Pancreas (tissue), 10 donors: ENCODE measurements at regions not wholly inside any gene's neighbourhood (a gene's known extent, or its start where the extent isn't known, plus 50 kb on each side); places are given as distances from the start of the nearest gene placed in this dataset.

ENCODE experiments used
- ATAC-seq, 4 donors: fragments of 200-7000 bp; cut with Tn5 transposase; one replicate each; pipeline versions ENCODE4 v1.8.0 to v1.9.1; 2020; ENCODE audit warnings: mild to moderate bottlenecking in 4 of 4, moderate library complexity in 4 of 4
- DNase-seq, 6 donors: peaks; one replicate each; pipeline ENCODE4 v3.0.0-alpha.2; 2020
- FAIRE-seq: peaks from 2 replicates; lab custom pipeline; 2012; peaks lifted over from hg19 to GRCh38; lab: Jason Lieb, UNC
- H3K27ac ChIP-seq, 4 donors: fragments of 200-600 bp; sonication (generic); 1 replicate in 3 of 4; 2 replicates in 1 of 4; pipeline versions ENCODE4 v1.5.0 to v1.8.0; 2020
- H3K27me3 ChIP-seq, 4 donors: fragments of 200-600 bp; one replicate each; pipeline ENCODE4 v1.8.0; 2021
- H3K36me3 ChIP-seq, 3 donors: fragments of 200-600 bp; sonication (generic) in 1 of 3; one replicate each; pipeline versions ENCODE4 v1.5.0 to v1.8.0; 2020 to 2021
- H3K4me1 ChIP-seq, 3 donors: fragments of 200-600 bp; one replicate each; pipeline ENCODE4 v1.8.0; 2021
- H3K4me3 ChIP-seq, 4 donors: fragments of 200-600 bp; sonication (generic) in 2 of 4; one replicate each; pipeline versions ENCODE4 v1.5.0 to v1.8.0; 2020 to 2021
- H3K9me3 ChIP-seq, 4 donors: fragments of 200-600 bp; one replicate each; pipeline ENCODE4 v1.8.0; 2021
- WGBS, 2 donors: extraction: QIAGEN DNeasy Blood & Tissue Kit; methylation state at CpG; one replicate each; pipeline ENCODE4 v1.1.7; 2013; 5-methylcytosine and 5-hydroxymethylcytosine counted together
- intact Hi-C, 3 donors: fragments of 100-400 bp; cut with DNase I; formaldehyde crosslinking; loops; one replicate each; pipeline versions ENCODE4 v1.11.1 to v1.14.2; 2022
- TF ChIP-seq, protein P1 (sequence below), 4 donors: fragments of 200-600 bp; sonication (generic) in 3 of 4; IDR thresholded peaks; one replicate each; pipeline versions ENCODE4 v1.5.0 to v1.8.0; 2021; ENCODE audit warnings: antibody characterized with exemption in 4 of 4
- donor health status: healthy with polysubstance abuse.
- donor health status: DM: no; HTN: no; CAD: no; lungs with moderate emphysema.
- donor health status: DM: no; HTN: no; CAD: no.
- donor health status: control.
- donor health status: control.
- donor health status: Bipolar disorder and iron deficiency.
- donor health status: DM: yes; HTN: yes; CAD: no.
- donor health status: DM: no; HTN: no; CAD: no.
- donor health status: DM: no; HTN: no; CAD: no.
- donor health status: DM: yes; HTN: yes; CAD: no.

DNA sequence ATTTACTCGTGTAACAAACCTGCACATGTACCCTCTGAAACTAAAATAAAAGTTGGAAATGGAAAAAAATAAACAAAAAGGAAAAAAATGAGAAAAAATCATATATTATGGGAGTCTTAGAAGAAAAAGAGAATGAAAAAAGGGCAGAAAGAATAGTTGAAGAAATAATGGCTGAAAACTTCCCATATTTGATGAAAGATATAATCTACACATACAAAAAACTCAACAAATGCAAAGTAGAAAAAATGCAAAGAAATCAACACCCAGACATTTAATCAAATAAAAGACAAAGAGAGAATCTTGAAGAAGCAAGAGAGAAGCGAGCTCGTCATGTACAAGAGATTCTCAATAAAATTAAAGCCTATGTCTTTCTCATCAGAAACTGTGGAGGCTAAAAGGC, 73.8 kb downstream of the SLC25A46 start:
- Histone ChIP-seq H3K36me3 (no peaks in the 10 kb centered on the region), H3K4me1 (no peaks in the 10 kb centered on the region), H3K9me3 (no peaks in the 10 kb centered on the region), H3K27ac (no peak overlapping the region), H3K27me3 (no peaks in the 10 kb centered on the region), H3K4me3 (no peak overlapping the region)
- WGBS, 2 donors: 62 to 74% methylated on average over 3 of the region's 3 CpGs
- DNase-seq: no peak
- TF ChIP-seq, protein P1, sequence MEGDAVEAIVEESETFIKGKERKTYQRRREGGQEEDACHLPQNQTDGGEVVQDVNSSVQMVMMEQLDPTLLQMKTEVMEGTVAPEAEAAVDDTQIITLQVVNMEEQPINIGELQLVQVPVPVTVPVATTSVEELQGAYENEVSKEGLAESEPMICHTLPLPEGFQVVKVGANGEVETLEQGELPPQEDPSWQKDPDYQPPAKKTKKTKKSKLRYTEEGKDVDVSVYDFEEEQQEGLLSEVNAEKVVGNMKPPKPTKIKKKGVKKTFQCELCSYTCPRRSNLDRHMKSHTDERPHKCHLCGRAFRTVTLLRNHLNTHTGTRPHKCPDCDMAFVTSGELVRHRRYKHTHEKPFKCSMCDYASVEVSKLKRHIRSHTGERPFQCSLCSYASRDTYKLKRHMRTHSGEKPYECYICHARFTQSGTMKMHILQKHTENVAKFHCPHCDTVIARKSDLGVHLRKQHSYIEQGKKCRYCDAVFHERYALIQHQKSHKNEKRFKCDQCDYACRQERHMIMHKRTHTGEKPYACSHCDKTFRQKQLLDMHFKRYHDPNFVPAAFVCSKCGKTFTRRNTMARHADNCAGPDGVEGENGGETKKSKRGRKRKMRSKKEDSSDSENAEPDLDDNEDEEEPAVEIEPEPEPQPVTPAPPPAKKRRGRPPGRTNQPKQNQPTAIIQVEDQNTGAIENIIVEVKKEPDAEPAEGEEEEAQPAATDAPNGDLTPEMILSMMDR (IDR thresholded peaks at IDR 0.05): no peak
- intact Hi-C loops: no loop called here
- ATAC-seq: no peak
- no peak for FAIRE-seq

DNA sequence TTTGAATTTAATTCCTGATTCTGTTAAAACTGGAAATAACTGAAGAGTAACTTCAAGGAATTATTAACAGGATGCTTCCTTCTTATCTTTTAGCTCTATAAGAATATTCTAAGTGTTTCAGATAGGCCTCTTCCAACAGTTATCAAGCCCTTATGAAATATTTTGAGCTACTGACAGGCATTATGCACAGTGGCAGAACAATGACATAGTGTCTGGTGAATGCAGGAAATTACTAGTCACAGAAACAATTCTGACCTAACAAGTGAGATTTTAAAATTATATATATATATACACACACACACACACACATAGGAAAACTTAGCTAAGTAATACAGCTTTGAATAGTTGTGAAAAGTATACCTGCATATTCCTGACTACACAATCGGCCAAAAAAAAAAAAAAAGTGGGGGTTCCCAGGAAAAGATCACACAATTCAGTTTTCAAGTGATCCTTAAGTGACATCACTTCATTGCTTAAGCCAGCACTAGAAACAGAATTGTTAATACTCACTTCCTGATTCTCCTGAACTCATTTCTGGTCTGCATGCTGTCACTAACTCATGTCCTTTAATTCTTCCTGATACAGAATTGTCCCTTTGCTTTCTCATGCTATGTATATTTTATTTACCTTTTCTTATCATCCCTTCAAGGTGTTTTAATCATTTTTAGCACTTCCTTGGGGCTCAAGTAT, 77.3 kb downstream of the SLC25A46 start:
- Histone ChIP-seq H3K4me1 (no peaks in the 10 kb centered on the region), H3K9me3 (no peaks in the 10 kb centered on the region), H3K27ac (no peak overlapping the region), H3K36me3 (no peaks in the 10 kb centered on the region), H3K27me3 (no peaks in the 10 kb centered on the region), H3K4me3 (no peak overlapping the region)
- DNase-seq (no peak), ATAC-seq (no peak), FAIRE-seq (no peak)
- WGBS, 2 donors: 18 to 22% methylated on average over 1 of the region's 1 CpG
- intact Hi-C loops: no loop called here
- TF ChIP-seq, protein P1 (IDR thresholded peaks at IDR 0.05): no peak

DNA sequence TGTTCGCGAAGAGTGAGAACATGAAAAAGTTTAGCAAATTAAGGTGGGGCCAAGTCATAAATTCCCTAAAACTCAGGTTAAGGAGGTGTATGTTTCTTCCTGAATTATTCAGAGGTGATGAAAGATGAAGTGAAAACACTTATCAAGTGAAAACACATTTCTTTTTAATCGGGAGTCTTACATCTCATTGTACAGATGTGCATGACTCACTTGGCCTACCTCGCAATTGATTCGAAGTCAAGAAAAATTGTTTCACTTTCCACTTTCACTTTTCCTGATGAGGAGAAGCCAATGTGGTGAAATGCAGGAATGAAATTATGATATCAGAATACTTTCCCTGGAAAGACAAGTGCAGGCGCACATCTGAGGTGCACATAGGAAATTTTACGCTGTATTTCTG, 78.7 kb downstream of the SLC25A46 start:
- WGBS, 2 donors: 82 to 84% methylated on average over 7 of the region's 7 CpGs
- no peak for FAIRE-seq
- intact Hi-C loops: no loop called here
- ATAC-seq: no peak
- H3K4me1 ChIP-seq: no peaks in the 10 kb centered on the region
- H3K4me3 ChIP-seq: no peak overlapping the region
- H3K9me3 ChIP-seq: no peaks in the 10 kb centered on the region
- TF ChIP-seq, protein P1 (IDR thresholded peaks at IDR 0.05): no peak
- no peaks in the 10 kb centered on the region for H3K36me3 ChIP-seq
- no peak overlapping the region for H3K27ac ChIP-seq
- no peak for DNase-seq
- H3K27me3 ChIP-seq: no peaks in the 10 kb centered on the region

DNA sequence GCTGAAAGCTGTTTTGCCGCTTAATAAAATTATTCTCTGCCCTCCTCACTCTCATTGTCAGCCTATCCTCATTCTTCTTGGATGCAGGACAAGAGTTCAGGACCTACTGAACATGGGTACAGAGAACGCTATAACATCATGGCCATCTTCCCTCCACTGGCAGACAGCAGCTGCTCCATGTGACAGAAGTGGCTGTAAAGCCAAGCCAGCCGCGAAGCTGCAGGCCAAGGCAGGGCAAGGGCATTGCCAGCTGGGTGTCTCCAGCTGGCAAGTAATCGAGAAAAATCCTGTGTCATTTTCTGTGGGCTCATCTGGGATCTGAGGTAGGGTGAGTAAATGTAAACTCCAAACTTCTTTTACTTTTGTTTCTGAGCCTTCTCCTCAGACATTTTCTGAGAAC, 84.8 kb downstream of the SLC25A46 start:
- FAIRE-seq (no peak), DNase-seq (no peak), ATAC-seq (no peak)
- intact Hi-C loops: no loop called here
- H3K9me3 ChIP-seq: no peaks in the 10 kb centered on the region
- TF ChIP-seq, protein P1 (IDR thresholded peaks at IDR 0.05): no peak
- H3K27ac ChIP-seq: no peak overlapping the region
- H3K4me3 ChIP-seq: no peak overlapping the region
- no peaks in the 10 kb centered on the region for H3K27me3 ChIP-seq
- no peaks in the 10 kb centered on the region for H3K36me3 ChIP-seq
- WGBS, 2 donors: 73 to 83% methylated on average over 5 of the region's 5 CpGs
- no peaks in the 10 kb centered on the region for H3K4me1 ChIP-seq

DNA sequence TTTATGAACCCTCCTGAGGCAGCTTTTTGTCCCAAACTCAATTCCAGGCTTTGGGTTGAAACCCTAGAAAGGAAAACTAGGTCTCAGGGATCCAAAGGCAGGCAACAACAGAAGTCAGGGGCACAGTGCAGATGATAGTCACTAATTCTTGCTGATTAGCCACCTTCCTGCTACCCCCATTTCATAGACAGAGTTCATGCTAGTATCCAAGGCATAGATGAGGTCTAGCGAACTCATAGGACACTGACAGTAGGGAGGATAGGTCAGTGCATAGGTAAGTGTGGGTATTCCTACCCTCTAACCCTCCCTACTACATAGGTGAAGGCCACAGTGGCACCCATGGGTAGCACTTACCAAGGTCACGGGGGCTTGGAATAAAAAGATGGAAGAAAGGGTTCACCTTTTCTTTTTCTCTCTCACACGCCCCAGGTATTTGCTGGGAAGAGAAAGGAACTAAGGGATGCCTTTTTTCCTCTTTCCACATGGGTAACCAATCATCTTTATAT, 86.2 kb downstream of the SLC25A46 start:
- intact Hi-C loops: no loop called here
- WGBS, 2 donors: 50 to 51% methylated on average over 3 of the region's 3 CpGs
- DNase-seq (no peak), FAIRE-seq (no peak), ATAC-seq (no peak)
- TF ChIP-seq, protein P1 (IDR thresholded peaks at IDR 0.05): no peak
- no peaks in the 10 kb centered on the region for H3K27me3 ChIP-seq
- no peaks in the 10 kb centered on the region for H3K9me3 ChIP-seq
- H3K36me3 ChIP-seq: no peaks in the 10 kb centered on the region
- no peak overlapping the region for H3K27ac ChIP-seq
- no peak overlapping the region for H3K4me3 ChIP-seq
- no peaks in the 10 kb centered on the region for H3K4me1 ChIP-seq
